ENCODE measurements at regions not wholly inside any gene's neighbourhood (a gene's known extent, or its start where the extent isn't known, plus 50 kb on each side); places are given as distances from the start of the nearest gene placed in this dataset.

GRCh38 chr10:71089162-71089561, 123.2 kb upstream of the UNC5B start:
- intact Hi-C loops (cut with DNase I), result loop anchor here (5.0 kb wide), 1 partner anchor 53 kb away; no protein-coding TSS in a partner anchor
- Histone ChIP-seq H3K27me3 (no peaks in the 10 kb centered on the region), H3K36me3 (no peaks in the 10 kb centered on the region), H3K4me3 (no peak overlapping the region), H3K9me3 (no peaks in the 10 kb centered on the region), H3K4me1 (peaks cover 6 to 22% of the 10 kb centered on the region in 2 donors), H3K27ac (no peak overlapping the region)
- TF ChIP-seq CTCF (IDR thresholded peaks at IDR 0.05), result no peak
- peak in 1 of 2 donors; percentile 52 for DNase-seq (ENCODE audit: low spot score in 2 of 2)

GRCh38 chr10:71090330-71090729, 122.0 kb upstream of the UNC5B start:
- Histone ChIP-seq H3K4me3 (no peak overlapping the region), H3K27ac (no peak overlapping the region), H3K4me1 (peaks cover 6 to 22% of the 10 kb centered on the region in 2 donors), H3K9me3 (no peaks in the 10 kb centered on the region), H3K36me3 (no peaks in the 10 kb centered on the region), H3K27me3 (no peaks in the 10 kb centered on the region)
- no peak for TF ChIP-seq CTCF (IDR thresholded peaks at IDR 0.05)
- DNase-seq (ENCODE audit: low spot score in 2 of 2), result peak in 1 of 2 donors; percentile 44
- intact Hi-C loops (cut with DNase I), result no loop called here

GRCh38 chr10:71090801-71091200, 121.6 kb upstream of the UNC5B start:
- intact Hi-C loops (cut with DNase I), result no loop called here
- H3K27ac ChIP-seq, result no peak overlapping the region
- TF ChIP-seq CTCF (IDR thresholded peaks at IDR 0.05), result no peak
- no peaks in the 10 kb centered on the region for H3K9me3 ChIP-seq
- H3K36me3 ChIP-seq, result no peaks in the 10 kb centered on the region
- no peaks in the 10 kb centered on the region for H3K27me3 ChIP-seq
- H3K4me3 ChIP-seq, result no peak overlapping the region
- DNase-seq (ENCODE audit: low spot score in 2 of 2), result peak in 1 of 2 donors; percentile 59
- H3K4me1 ChIP-seq, result peaks cover 6 to 22% of the 10 kb centered on the region in 2 donors

- intact Hi-C loops (cut with DNase I), result no loop called here
- H3K27me3 ChIP-seq, result no peaks in the 10 kb centered on the region
- H3K27ac ChIP-seq, result peak overlapping the region in 1 of 2 donors; percentile 21
- DNase-seq (ENCODE audit: low spot score in 2 of 2), result peak in 1 of 2 donors; percentile 57
- no peak for TF ChIP-seq CTCF (IDR thresholded peaks at IDR 0.05)
- no peak overlapping the region for H3K4me3 ChIP-seq
- no peaks in the 10 kb centered on the region for H3K9me3 ChIP-seq
- peaks cover 3 to 6% of the 10 kb centered on the region in 2 donors for H3K4me1 ChIP-seq
- no peaks in the 10 kb centered on the region for H3K36me3 ChIP-seq
These were observed 119.5 kb upstream of the UNC5B start for GRCh38 chr10:71092812-71093401.

GRCh38 chr10:71093531-71093930, 118.8 kb upstream of the UNC5B start:
- TF ChIP-seq CTCF (IDR thresholded peaks at IDR 0.05), result no peak
- H3K9me3 ChIP-seq, result no peaks in the 10 kb centered on the region
- no peak overlapping the region for H3K27ac ChIP-seq
- no peaks in the 10 kb centered on the region for H3K27me3 ChIP-seq
- peaks cover 0 to 6% of the 10 kb centered on the region in 2 donors for H3K4me1 ChIP-seq
- H3K36me3 ChIP-seq, result no peaks in the 10 kb centered on the region
- intact Hi-C loops (cut with DNase I), result no loop called here
- no peak for DNase-seq (ENCODE audit: low spot score in 2 of 2)
- no peak overlapping the region for H3K4me3 ChIP-seq
